Activated naive CD8-positive, alpha-beta T cell treated with anti-CD3 and anti-CD28 coated beads for 36 hours (primary cell): ENCODE measurements at regions not wholly inside any gene's neighbourhood (a gene's known extent, or its start where the extent isn't known, plus 50 kb on each side); places are given as distances from the start of the nearest gene placed in this dataset.

Source experiments
- DNase-seq: peaks from one replicate; pipeline ENCODE4 v3.0.0; 2021
- H3K27ac Mint-ChIP-seq: one replicate; pipeline ENCODE4 v1.8.0; 2022; ENCODE audit warnings: mild to moderate bottlenecking, moderate library complexity, mixed read lengths
- H3K27me3 Mint-ChIP-seq: one replicate; pipeline ENCODE4 v1.8.0; 2022; ENCODE audit warnings: mild to moderate bottlenecking, mixed read lengths
- H3K36me3 Mint-ChIP-seq: one replicate; pipeline ENCODE4 v1.8.0; 2021; ENCODE audit warnings: mild to moderate bottlenecking, mixed read lengths
- H3K4me1 Mint-ChIP-seq: one replicate; pipeline ENCODE4 v1.8.0; 2021; ENCODE audit warnings: mixed read lengths
- H3K4me3 Mint-ChIP-seq: one replicate; pipeline ENCODE4 v1.8.0; 2022; ENCODE audit warnings: mild to moderate bottlenecking, moderate library complexity, mixed read lengths
- H3K9me3 Mint-ChIP-seq: one replicate; pipeline ENCODE4 v1.8.0; 2022; ENCODE audit warnings: mixed read lengths

GRCh38 chr1:106555571-106555970, 500.9 kb upstream of the PRMT6 start:
- H3K4me1 Mint-ChIP-seq = no peaks in the 10 kb centered on the region
- H3K36me3 Mint-ChIP-seq = no peaks in the 10 kb centered on the region
- H3K4me3 Mint-ChIP-seq = no peak overlapping the region
- H3K27me3 Mint-ChIP-seq = no peaks in the 10 kb centered on the region
- H3K9me3 Mint-ChIP-seq = peaks cover 11% of the 10 kb centered on the region
- H3K27ac Mint-ChIP-seq = no peak overlapping the region
- no peak for DNase-seq

GRCh38 chr1:106564192-106564591, 492.3 kb upstream of the PRMT6 start:
- Mint-ChIP-seq H3K4me1 (no peaks in the 10 kb centered on the region), H3K4me3 (no peak overlapping the region), H3K9me3 (peaks cover 9% of the 10 kb centered on the region), H3K27me3 (no peaks in the 10 kb centered on the region), H3K27ac (no peak overlapping the region), H3K36me3 (no peaks in the 10 kb centered on the region)
- DNase-seq = no peak

- no peaks in the 10 kb centered on the region for H3K4me1 Mint-ChIP-seq
- H3K9me3 Mint-ChIP-seq = peaks cover 6% of the 10 kb centered on the region
- H3K36me3 Mint-ChIP-seq = no peaks in the 10 kb centered on the region
- no peaks in the 10 kb centered on the region for H3K27me3 Mint-ChIP-seq
- no peak for DNase-seq
- H3K4me3 Mint-ChIP-seq = no peak overlapping the region
- H3K27ac Mint-ChIP-seq = no peak overlapping the region
Observed at GRCh38 chr1:106568201-106568974, 488.1 kb upstream of the PRMT6 start.

- H3K4me3 Mint-ChIP-seq = no peak overlapping the region
- H3K9me3 Mint-ChIP-seq = no peaks in the 10 kb centered on the region
- no peak for DNase-seq
- H3K27ac Mint-ChIP-seq = no peak overlapping the region
- H3K36me3 Mint-ChIP-seq = no peaks in the 10 kb centered on the region
- no peaks in the 10 kb centered on the region for H3K4me1 Mint-ChIP-seq
- H3K27me3 Mint-ChIP-seq = no peaks in the 10 kb centered on the region
Observed at GRCh38 chr1:106571109-106571508, 485.4 kb upstream of the PRMT6 start.

GRCh38 chr1:106584107-106584506, 472.4 kb upstream of the PRMT6 start:
- Mint-ChIP-seq H3K27me3 (no peaks in the 10 kb centered on the region), H3K27ac (no peak overlapping the region), H3K4me3 (no peak overlapping the region), H3K9me3 (peaks cover 11% of the 10 kb centered on the region), H3K4me1 (no peaks in the 10 kb centered on the region), H3K36me3 (no peaks in the 10 kb centered on the region)
- DNase-seq = no peak

- peaks cover 11% of the 10 kb centered on the region for H3K9me3 Mint-ChIP-seq
- H3K4me1 Mint-ChIP-seq = no peaks in the 10 kb centered on the region
- DNase-seq = no peak
- H3K27me3 Mint-ChIP-seq = no peaks in the 10 kb centered on the region
- H3K4me3 Mint-ChIP-seq = no peak overlapping the region
- H3K36me3 Mint-ChIP-seq = no peaks in the 10 kb centered on the region
- no peak overlapping the region for H3K27ac Mint-ChIP-seq
Observed at GRCh38 chr1:106584676-106585075, 471.8 kb upstream of the PRMT6 start.

GRCh38 chr1:106600626-106601025, 455.8 kb upstream of the PRMT6 start:
- H3K27me3 Mint-ChIP-seq = no peaks in the 10 kb centered on the region
- no peaks in the 10 kb centered on the region for H3K9me3 Mint-ChIP-seq
- H3K27ac Mint-ChIP-seq = no peak overlapping the region
- H3K4me1 Mint-ChIP-seq = no peaks in the 10 kb centered on the region
- DNase-seq = no peak
- H3K4me3 Mint-ChIP-seq = no peak overlapping the region
- H3K36me3 Mint-ChIP-seq = no peaks in the 10 kb centered on the region

GRCh38 chr1:106603616-106604015, 452.9 kb upstream of the PRMT6 start:
- Mint-ChIP-seq H3K4me3 (no peak overlapping the region), H3K27me3 (no peaks in the 10 kb centered on the region)

GRCh38 chr1:106608841-106609240, 447.6 kb upstream of the PRMT6 start:
- Mint-ChIP-seq H3K27me3 (no peaks in the 10 kb centered on the region), H3K36me3 (no peaks in the 10 kb centered on the region), H3K4me1 (no peaks in the 10 kb centered on the region), H3K4me3 (no peak overlapping the region), H3K27ac (no peak overlapping the region), H3K9me3 (peaks cover 3% of the 10 kb centered on the region)
- no peak for DNase-seq

More at GRCh38 chr1:106603616-106604015, 452.9 kb upstream of the PRMT6 start:
- peaks cover 3% of the 10 kb centered on the region for H3K9me3 Mint-ChIP-seq
- H3K36me3 Mint-ChIP-seq = no peaks in the 10 kb centered on the region
- DNase-seq = no peak
- no peaks in the 10 kb centered on the region for H3K4me1 Mint-ChIP-seq
- H3K27ac Mint-ChIP-seq = no peak overlapping the region

GRCh38 chr1:106613068-106613467, 443.4 kb upstream of the PRMT6 start:
- Mint-ChIP-seq H3K4me3 (no peak overlapping the region), H3K4me1 (no peaks in the 10 kb centered on the region), H3K27ac (no peak overlapping the region), H3K9me3 (peaks cover 3% of the 10 kb centered on the region), H3K27me3 (no peaks in the 10 kb centered on the region), H3K36me3 (no peaks in the 10 kb centered on the region)
- DNase-seq = no peak

- no peaks in the 10 kb centered on the region for H3K27me3 Mint-ChIP-seq
- no peak overlapping the region for H3K27ac Mint-ChIP-seq
- H3K36me3 Mint-ChIP-seq = no peaks in the 10 kb centered on the region
- no peak overlapping the region for H3K4me3 Mint-ChIP-seq
- H3K4me1 Mint-ChIP-seq = no peaks in the 10 kb centered on the region
- no peak for DNase-seq
- H3K9me3 Mint-ChIP-seq = no peaks in the 10 kb centered on the region
Observed at GRCh38 chr1:106613861-106614260, 442.6 kb upstream of the PRMT6 start.

- no peak overlapping the region for H3K4me3 Mint-ChIP-seq
- no peaks in the 10 kb centered on the region for H3K9me3 Mint-ChIP-seq
- H3K4me1 Mint-ChIP-seq = no peaks in the 10 kb centered on the region
- no peak overlapping the region for H3K27ac Mint-ChIP-seq
- DNase-seq = no peak
- no peaks in the 10 kb centered on the region for H3K27me3 Mint-ChIP-seq
- H3K36me3 Mint-ChIP-seq = no peaks in the 10 kb centered on the region
Observed at GRCh38 chr1:106615473-106615872, 441.0 kb upstream of the PRMT6 start.

GRCh38 chr1:106619080-106619826, 437.2 kb upstream of the PRMT6 start:
- no peak for DNase-seq
- Mint-ChIP-seq H3K27me3 (no peaks in the 10 kb centered on the region), H3K9me3 (peaks cover 2% of the 10 kb centered on the region), H3K27ac (no peak overlapping the region), H3K4me3 (no peak overlapping the region), H3K36me3 (no peaks in the 10 kb centered on the region), H3K4me1 (no peaks in the 10 kb centered on the region)

- DNase-seq = no peak
- Mint-ChIP-seq H3K36me3 (no peaks in the 10 kb centered on the region), H3K9me3 (peaks cover 2% of the 10 kb centered on the region), H3K27ac (no peak overlapping the region), H3K4me1 (no peaks in the 10 kb centered on the region), H3K27me3 (no peaks in the 10 kb centered on the region), H3K4me3 (no peak overlapping the region)
Observed at GRCh38 chr1:106619827-106620134, 436.7 kb upstream of the PRMT6 start.

GRCh38 chr1:106620521-106620954, 435.9 kb upstream of the PRMT6 start:
- H3K4me3 Mint-ChIP-seq = no peak overlapping the region
- no peak for DNase-seq
- H3K36me3 Mint-ChIP-seq = no peaks in the 10 kb centered on the region
- peaks cover 2% of the 10 kb centered on the region for H3K9me3 Mint-ChIP-seq
- no peaks in the 10 kb centered on the region for H3K27me3 Mint-ChIP-seq
- no peaks in the 10 kb centered on the region for H3K4me1 Mint-ChIP-seq
- H3K27ac Mint-ChIP-seq = no peak overlapping the region

GRCh38 chr1:106621853-106622252, 434.6 kb upstream of the PRMT6 start:
- no peak for DNase-seq
- Mint-ChIP-seq H3K36me3 (no peaks in the 10 kb centered on the region), H3K27me3 (no peaks in the 10 kb centered on the region), H3K4me1 (no peaks in the 10 kb centered on the region), H3K9me3 (peaks cover 8% of the 10 kb centered on the region), H3K4me3 (no peak overlapping the region), H3K27ac (no peak overlapping the region)
